ENCODE measurements at regions not wholly inside any gene's neighbourhood (a gene's known extent, or its start where the extent isn't known, plus 50 kb on each side); places are given as distances from the start of the nearest gene placed in this dataset.

- in situ Hi-C loops (cut with HindIII; ENCODE audit: low sequenced_read_pairs), result no loop called here
- no peak overlapping the region for H3K4me3 ChIP-seq (ENCODE audit: low read depth, low read length)
- TF ChIP-seq CTCF (IDR thresholded peaks at IDR 0.05; ENCODE audit: low read depth, low read length, missing control alignments), result no peak
- DNase-seq (ENCODE audit: low read depth), result no peak
Observed at GRCh38 chr9:107999011-107999410, 509.4 kb upstream of the KLF4 start.

GRCh38 chr9:107994648-107995047 lies 505.1 kb upstream of the KLF4 start:
- DNase-seq (ENCODE audit: low read depth), result no peak
- in situ Hi-C loops (cut with HindIII; ENCODE audit: low sequenced_read_pairs), result no loop called here
- TF ChIP-seq CTCF (IDR thresholded peaks at IDR 0.05; ENCODE audit: low read depth, low read length, missing control alignments), result no peak

GRCh38 chr9:107992271-107992670 lies 502.7 kb upstream of the KLF4 start:
- H3K4me3 ChIP-seq (ENCODE audit: low read depth, low read length), result no peak overlapping the region
- DNase-seq (ENCODE audit: low read depth), result no peak
- in situ Hi-C loops (cut with HindIII; ENCODE audit: low sequenced_read_pairs), result no loop called here
- TF ChIP-seq CTCF (IDR thresholded peaks at IDR 0.05; ENCODE audit: low read depth, low read length, missing control alignments), result no peak

More at GRCh38 chr9:107994648-107995047, 505.1 kb upstream of the KLF4 start:
- no peak overlapping the region for H3K4me3 ChIP-seq (ENCODE audit: low read depth, low read length)

- DNase-seq (ENCODE audit: low read depth), result no peak
- in situ Hi-C loops (cut with HindIII; ENCODE audit: low sequenced_read_pairs), result no loop called here
- TF ChIP-seq CTCF (IDR thresholded peaks at IDR 0.05; ENCODE audit: low read depth, low read length, missing control alignments), result no peak
- no peak overlapping the region for H3K4me3 ChIP-seq (ENCODE audit: low read depth, low read length)
Observed at GRCh38 chr9:107991581-107991980, 502.0 kb upstream of the KLF4 start.

- no peak overlapping the region for H3K4me3 ChIP-seq (ENCODE audit: low read depth, low read length)
- no peak for TF ChIP-seq CTCF (IDR thresholded peaks at IDR 0.05; ENCODE audit: low read depth, low read length, missing control alignments)
- in situ Hi-C loops (cut with HindIII; ENCODE audit: low sequenced_read_pairs), result no loop called here
- no peak for DNase-seq (ENCODE audit: low read depth)
Observed at GRCh38 chr9:107989544-107989943, 500.0 kb upstream of the KLF4 start.

- DNase-seq (ENCODE audit: low read depth), result no peak
- in situ Hi-C loops (cut with HindIII; ENCODE audit: low sequenced_read_pairs), result no loop called here
- no peak overlapping the region for H3K4me3 ChIP-seq (ENCODE audit: low read depth, low read length)
- no peak for TF ChIP-seq CTCF (IDR thresholded peaks at IDR 0.05; ENCODE audit: low read depth, low read length, missing control alignments)
Observed at GRCh38 chr9:107989099-107989498, 499.5 kb upstream of the KLF4 start.

GRCh38 chr9:107984956-107985355 lies 495.4 kb upstream of the KLF4 start:
- no peak for TF ChIP-seq CTCF (IDR thresholded peaks at IDR 0.05; ENCODE audit: low read depth, low read length, missing control alignments)
- no peak for DNase-seq (ENCODE audit: low read depth)
- H3K4me3 ChIP-seq (ENCODE audit: low read depth, low read length), result no peak overlapping the region
- in situ Hi-C loops (cut with HindIII; ENCODE audit: low sequenced_read_pairs), result no loop called here

All from astrocyte of the cerebellum (primary cell).